HFFc6 (cell line): ENCODE measurements at regions not wholly inside any gene's neighbourhood (a gene's known extent, or its start where the extent isn't known, plus 50 kb on each side); places are given as distances from the start of the nearest gene placed in this dataset.

ENCODE experiments used
- DNase-seq: peaks from one replicate; pipeline ENCODE4 v3.0.0-alpha.2; 2018
- H3K27ac Mint-ChIP-seq: 2 replicates; pipeline ENCODE4 v1.8.0; 2020; ENCODE audit warnings: mild to moderate bottlenecking, mixed read lengths
- H3K27me3 Mint-ChIP-seq: 2 replicates; pipeline ENCODE4 v1.8.0; 2021; ENCODE audit warnings: mild to moderate bottlenecking, moderate library complexity, mixed read lengths; ENCODE audit not compliant: insufficient read depth
- H3K36me3 Mint-ChIP-seq: 2 replicates; pipeline ENCODE4 v1.8.0; 2021; ENCODE audit warnings: low read depth, mixed read lengths
- H3K4me1 Mint-ChIP-seq: 2 replicates; pipeline ENCODE4 v1.8.0; 2020; ENCODE audit warnings: low read depth, mixed read lengths
- H3K4me3 Mint-ChIP-seq: 2 replicates; pipeline ENCODE4 v1.8.0; 2020; ENCODE audit warnings: mild to moderate bottlenecking, moderate library complexity, mixed read lengths
- H3K9me3 Mint-ChIP-seq: 2 replicates; pipeline ENCODE4 v1.8.0; 2020; ENCODE audit warnings: mild to moderate bottlenecking, mixed read lengths
- CTCF ChIP-seq: fragments of 200-600 bp; sonication (generic); IDR thresholded peaks from 2 replicates; pipeline ENCODE4 v1.5.0; 2021; ENCODE audit warnings: antibody characterized with exemption, mild to moderate bottlenecking

GRCh38 chr10:61157182-61157581 lies 213.2 kb upstream of the RHOBTB1 start:
- Mint-ChIP-seq H3K27ac (no peak overlapping the region), H3K9me3 (no peaks in the 10 kb centered on the region), H3K27me3 (no peaks in the 10 kb centered on the region; the same call in 1 of the 2 replicates), H3K4me1 (no peaks in the 10 kb centered on the region), H3K36me3 (no peaks in the 10 kb centered on the region), H3K4me3 (no peak overlapping the region)
- no peak for TF ChIP-seq CTCF
- no peak for DNase-seq

- H3K4me3 Mint-ChIP-seq = no peak overlapping the region
- no peak overlapping the region for H3K27ac Mint-ChIP-seq
- TF ChIP-seq CTCF = no peak
- DNase-seq = no peak
- no peaks in the 10 kb centered on the region for H3K36me3 Mint-ChIP-seq
- no peaks in the 10 kb centered on the region; the same call in 1 of the 2 replicates for H3K27me3 Mint-ChIP-seq
- no peaks in the 10 kb centered on the region for H3K4me1 Mint-ChIP-seq
- no peaks in the 10 kb centered on the region for H3K9me3 Mint-ChIP-seq
Observed at GRCh38 chr10:61153771-61154170, 209.8 kb upstream of the RHOBTB1 start.

GRCh38 chr10:61151059-61151458 lies 207.1 kb upstream of the RHOBTB1 start:
- H3K4me3 Mint-ChIP-seq = no peak overlapping the region
- no peaks in the 10 kb centered on the region for H3K9me3 Mint-ChIP-seq
- H3K27me3 Mint-ChIP-seq = no peaks in the 10 kb centered on the region; the same call in 1 of the 2 replicates
- TF ChIP-seq CTCF = no peak
- DNase-seq = no peak
- H3K27ac Mint-ChIP-seq = no peak overlapping the region
- no peaks in the 10 kb centered on the region for H3K4me1 Mint-ChIP-seq
- H3K36me3 Mint-ChIP-seq = no peaks in the 10 kb centered on the region

- H3K36me3 Mint-ChIP-seq = no peaks in the 10 kb centered on the region
- H3K4me1 Mint-ChIP-seq = no peaks in the 10 kb centered on the region
- no peaks in the 10 kb centered on the region; the same call in 1 of the 2 replicates for H3K27me3 Mint-ChIP-seq
- no peak for DNase-seq
- no peak overlapping the region for H3K27ac Mint-ChIP-seq
- H3K9me3 Mint-ChIP-seq = no peaks in the 10 kb centered on the region
- H3K4me3 Mint-ChIP-seq = no peak overlapping the region
- no peak for TF ChIP-seq CTCF
Observed at GRCh38 chr10:61148451-61148850, 204.5 kb upstream of the RHOBTB1 start.

GRCh38 chr10:61142987-61143386 lies 199.0 kb upstream of the RHOBTB1 start:
- TF ChIP-seq CTCF = peak; percentile 23; the same call in 1 of the 2 replicates
- no peak overlapping the region for H3K27ac Mint-ChIP-seq
- no peak for DNase-seq
- no peaks in the 10 kb centered on the region for H3K4me1 Mint-ChIP-seq
- no peaks in the 10 kb centered on the region for H3K9me3 Mint-ChIP-seq
- peaks cover 6% of the 10 kb centered on the region for H3K27me3 Mint-ChIP-seq
- no peak overlapping the region for H3K4me3 Mint-ChIP-seq
- H3K36me3 Mint-ChIP-seq = no peaks in the 10 kb centered on the region
